ENCODE measurements at regions not wholly inside any gene's neighbourhood (a gene's known extent, or its start where the extent isn't known, plus 50 kb on each side); places are given as distances from the start of the nearest gene placed in this dataset.

GRCh38 chr6:96276856-96277255, 244.8 kb upstream of the UFL1 start:
- Histone ChIP-seq H3K9ac (ENCODE audit: insufficient read depth in 1 of 2, low read depth in 2 of 2, low read length in 2 of 2) (no peak overlapping the region), H3K9me3 (replicated peaks; ENCODE audit: control insufficient read depth, insufficient read depth, low read depth, low read length) (no peaks in the 10 kb centered on the region), H3K79me2 (ENCODE audit: control insufficient read depth, insufficient read depth, low read length) (no peaks in the 10 kb centered on the region), H3K4me1 (replicated peaks in 1 of 2; ENCODE audit: control insufficient read depth in 2 of 2, insufficient read depth in 2 of 2, low read length in 2 of 2) (no peaks in the 10 kb centered on the region), H3K36me3 (ENCODE audit: control insufficient read depth, insufficient read depth, low read length) (no peaks in the 10 kb centered on the region), H4K20me1 (replicated peaks; ENCODE audit: control insufficient read depth, insufficient read depth, low read length) (no peaks in the 10 kb centered on the region), H3K27ac (ENCODE audit: extremely low read depth, low read depth, low read length) (no peak overlapping the region), H3K4me2 (ENCODE audit: insufficient read depth, low read length) (no peak overlapping the region), H3K4me3 (no peak overlapping the region), H2AFZ (ENCODE audit: low read depth, low read length) (no peak overlapping the region), H3K27me3 (ENCODE audit: control insufficient read depth in 2 of 2, insufficient read depth in 2 of 2, low read length in 2 of 2) (no peaks in the 10 kb centered on the region), H3K9me1 (ENCODE audit: control insufficient read depth, insufficient read depth, low read length) (no peaks in the 10 kb centered on the region)
- TF ChIP-seq RFX7 (CRISPR knock-in tag; IDR thresholded peaks at IDR 0.05) (no peak), ZNF232 (CRISPR knock-in tag; IDR thresholded peaks at IDR 0.05) (no peak), ZNF696 (CRISPR knock-in tag; conservative IDR thresholded peaks at IDR 0.05) (no peak), SIRT6 (IDR thresholded peaks at IDR 0.05; ENCODE audit: low read depth, low read length) (no peak), TAF1 (IDR thresholded peaks at IDR 0.05; ENCODE audit: control insufficient read depth, extremely low read depth, insufficient read depth, low read length, severe bottlenecking) (no peak), ETV5 (CRISPR knock-in tag; IDR thresholded peaks at IDR 0.05; ENCODE audit: low read depth) (no peak), ZNF583 (CRISPR knock-in tag; IDR thresholded peaks at IDR 0.05) (no peak), ZNF324 (CRISPR knock-in tag; IDR thresholded peaks at IDR 0.05) (no peak), SPI1 (IDR thresholded peaks at IDR 0.05; ENCODE audit: borderline replicate concordance, low read depth, low read length) (no peak), OTX1 (CRISPR knock-in tag; IDR thresholded peaks at IDR 0.05) (no peak), ZKSCAN1 (IDR thresholded peaks at IDR 0.05; ENCODE audit: low read depth, low read length) (no peak), ZNF316 (IDR thresholded peaks at IDR 0.05) (no peak), HLTF (IDR thresholded peaks at IDR 0.05) (no peak), ATF4 (CRISPR knock-in tag; IDR thresholded peaks at IDR 0.05) (no peak), CBFB (CRISPR knock-in tag; IDR thresholded peaks at IDR 0.05) (no peak), DACH1 (IDR thresholded peaks at IDR 0.05; ENCODE audit: partially characterized antibody) (no peak), RBBP5 (IDR thresholded peaks at IDR 0.05; ENCODE audit: borderline replicate concordance, insufficient read depth, low read length, poor library complexity, severe bottlenecking) (no peak)
- intact Hi-C loops (cut with micrococcal nuclease), result no loop called here
- no TSS peak for BruUV-seq (replicated peaks)
- ATAC-seq (no peak), FAIRE-seq (no peak), DNase-seq (ENCODE audit: extremely low read depth in 1 of 4, low spot score in 3 of 4) (no peak)
- in situ Hi-C loops (cut with MboI), result no loop called here
- ChIA-PET CTCF (ENCODE audit: low intra/inter-chr PET ratio) (no interaction called here), POLR2A (no interaction called here)
